AG04450 (cell line): ENCODE measurements at regions not wholly inside any gene's neighbourhood (a gene's known extent, or its start where the extent isn't known, plus 50 kb on each side); places are given as distances from the start of the nearest gene placed in this dataset.

Experiments
- CTCF ChIA-PET: fragments of 300-600, 350-600 bp; formaldehyde crosslinking; extraction: SDS; loops from one replicate; lab custom pipeline; 2022; ENCODE audit warnings: antibody characterized with exemption, inconsistent platforms; lab: Charles Lee
- POLR2A ChIA-PET: fragments of 350-600 bp; formaldehyde crosslinking; extraction: SDS; loops from one replicate; lab custom pipeline; 2021; ENCODE audit warnings: antibody characterized with exemption, inconsistent platforms; lab: Yijun Ruan, JAX
- DNase-seq: peaks from one replicate; pipeline ENCODE4 v3.0.0-alpha.2; 2011; ENCODE audit warnings: low read depth, low spot score
- H3K27ac ChIP-seq: one replicate; pipeline ENCODE4 v1.5.1; 2012; ENCODE audit warnings: low read depth, low read length, control low read depth
- H3K27me3 ChIP-seq: one replicate; pipeline ENCODE4 v1.6.0; 2012; ENCODE audit warnings: low read length; ENCODE audit not compliant: control insufficient read depth, insufficient read depth
- H3K4me3 ChIP-seq: 2 replicates; pipeline ENCODE4 v1.5.1; 2011; ENCODE audit warnings: mild to moderate bottlenecking, low read depth, low read length, control low read depth
- H3K9me3 ChIP-seq: 2 replicates; pipeline ENCODE4 v1.5.1; 2012; ENCODE audit warnings: low read length; ENCODE audit not compliant: control insufficient read depth, insufficient read depth
- CTCF ChIP-seq: IDR thresholded peaks from 2 replicates; pipeline ENCODE4 v1.5.1; 2011; ENCODE audit warnings: low read depth, low read length, control low read depth, inconsistent platforms

GRCh38 chr4:130648570-130648969, 1552.6 kb downstream of the C4orf33 start:
- ChIA-PET POLR2A (no interaction called here), CTCF (no interaction called here)
- no peaks in the 10 kb centered on the region for H3K27me3 ChIP-seq
- H3K9me3 ChIP-seq: peaks cover 9% of the 10 kb centered on the region; the same call in 1 of the 2 replicates
- no peak for TF ChIP-seq CTCF
- H3K4me3 ChIP-seq: no peak overlapping the region
- no peak overlapping the region for H3K27ac ChIP-seq
- no peak for DNase-seq

GRCh38 chr4:130653842-130654241, 1557.9 kb downstream of the C4orf33 start:
- DNase-seq: no peak
- no peak overlapping the region for H3K4me3 ChIP-seq
- TF ChIP-seq CTCF: no peak
- no peak overlapping the region for H3K27ac ChIP-seq
- CTCF ChIA-PET: no interaction called here
- POLR2A ChIA-PET: no interaction called here
- no peaks in the 10 kb centered on the region for H3K27me3 ChIP-seq
- H3K9me3 ChIP-seq: peaks cover 3% of the 10 kb centered on the region; the same call in 1 of the 2 replicates

GRCh38 chr4:130659320-130659719, 1563.4 kb downstream of the C4orf33 start:
- Histone ChIP-seq H3K27me3 (no peaks in the 10 kb centered on the region), H3K9me3 (no peaks in the 10 kb centered on the region), H3K4me3 (no peak overlapping the region), H3K27ac (no peak overlapping the region)
- ChIA-PET POLR2A (no interaction called here), CTCF (no interaction called here)
- no peak for TF ChIP-seq CTCF
- no peak for DNase-seq

GRCh38 chr4:130668859-130669258, 1572.9 kb downstream of the C4orf33 start:
- CTCF ChIA-PET: no interaction called here
- POLR2A ChIA-PET: no interaction called here
- no peak for DNase-seq
- Histone ChIP-seq H3K9me3 (peaks cover 3% of the 10 kb centered on the region; the same call in 1 of the 2 replicates), H3K27me3 (no peaks in the 10 kb centered on the region), H3K4me3 (no peak overlapping the region), H3K27ac (no peak overlapping the region)
- TF ChIP-seq CTCF: no peak

- no peak overlapping the region for H3K4me3 ChIP-seq
- DNase-seq: no peak
- no peak overlapping the region for H3K27ac ChIP-seq
- ChIA-PET CTCF (no interaction called here), POLR2A (no interaction called here)
- no peaks in the 10 kb centered on the region for H3K9me3 ChIP-seq
- no peak for TF ChIP-seq CTCF
- H3K27me3 ChIP-seq: no peaks in the 10 kb centered on the region
Measured at GRCh38 chr4:130675266-130675665, 1579.3 kb downstream of the C4orf33 start.
